Ovary (tissue), 7 donors: ENCODE measurements at regions not wholly inside any gene's neighbourhood (a gene's known extent, or its start where the extent isn't known, plus 50 kb on each side); places are given as distances from the start of the nearest gene placed in this dataset.

Source experiments
- DNase-seq, 5 donors: peaks; one replicate each; pipeline ENCODE4 v3.0.0-alpha.2; 2019 to 2020
- H3K27ac ChIP-seq, 2 donors: fragments of 200-600 bp; one replicate each; pipeline versions ENCODE4 v1.5.1 to v1.8.0; 2019 to 2022
- H3K27me3 ChIP-seq: fragments of 200-600 bp; one replicate; pipeline ENCODE4 v1.8.0; 2022
- H3K36me3 ChIP-seq: fragments of 200-600 bp; sonication (generic); one replicate; pipeline ENCODE4 v1.5.1; 2019
- H3K4me1 ChIP-seq: one replicate; pipeline ENCODE4 v1.8.1; 2013; ENCODE audit warnings: mild to moderate bottlenecking, moderate library complexity; ENCODE audit not compliant: insufficient read depth
- H3K4me3 ChIP-seq: fragments of 200-600 bp; sonication (generic); one replicate; pipeline ENCODE4 v1.5.1; 2017
- H3K9me3 ChIP-seq, 2 donors: fragments of 200-600 bp in 1 of 2; sonication (generic) in 1 of 2; one replicate each; pipeline versions ENCODE4 v1.5.1 to v1.8.1; 2013 to 2019; ENCODE audit warnings: mild to moderate bottlenecking in 1 of 2, moderate library complexity in 1 of 2
- EP300 ChIP-seq: sonication (generic); formaldehyde crosslinking; IDR thresholded peaks from one replicate; pipeline ENCODE4 v1.6.1; 2017; ENCODE audit warnings: antibody characterized with exemption
- POLR2A ChIP-seq: fragments of 450-650 bp; IDR thresholded peaks from one replicate; pipeline ENCODE4 v1.6.1; 2017; ENCODE audit warnings: antibody characterized with exemption, mild to moderate bottlenecking, moderate library complexity
- WGBS, 3 donors: extraction: QIAGEN DNeasy Blood & Tissue Kit in 1 of 3; methylation state at CpG; one replicate each; pipeline versions ENCODE4 v1.1.5 to v1.1.7; 2013 to 2017; 5-methylcytosine and 5-hydroxymethylcytosine counted together
- intact Hi-C, 4 donors: fragments of 100-400 bp; cut with DNase I; formaldehyde crosslinking; loops; one replicate each; pipeline versions ENCODE4 v1.11.0 to v1.15.1; 2022 to 2023
- TF ChIP-seq, protein P1 (sequence below), 3 donors: fragments of 450-650 bp in 2 of 3; fragments of 200-600 bp in 1 of 3; IDR thresholded peaks; one replicate each; pipeline versions ENCODE4 v1.5.1 to v1.8.0; 2016 to 2022; ENCODE audit warnings: antibody characterized with exemption in 3 of 3, mild to moderate bottlenecking in 1 of 3
- donor health status: DM: no; HTN: no; CAD: no; lungs with moderate emphysema.
- donor health status: DM: no; HTN: no; CAD: no.
- donor health status: Bipolar disorder and iron deficiency.
- donor health status: DM: no; HTN: no; CAD: no.
- donor health status: DM: yes; HTN: yes; CAD: no.

DNA sequence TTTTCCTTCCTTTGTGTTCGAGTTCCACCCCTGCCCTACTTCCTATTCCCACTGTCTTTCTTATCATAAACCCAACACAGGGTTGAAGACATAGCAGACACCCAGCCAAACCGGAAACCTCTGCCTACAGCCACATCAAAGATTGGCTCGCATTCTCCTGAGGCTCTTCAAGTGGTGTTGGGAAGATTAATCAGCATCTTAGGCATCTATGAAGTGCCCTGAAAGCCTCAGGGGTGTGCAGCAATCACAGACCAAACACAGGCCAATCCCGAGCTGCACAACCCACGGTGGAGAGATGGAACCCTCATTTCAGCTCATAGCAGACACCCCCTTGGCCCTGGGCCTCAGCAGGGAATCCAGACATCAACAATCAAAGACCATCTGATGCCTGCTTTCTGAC lies 255.9 kb downstream of the XXYLT1 start:
- H3K9me3 ChIP-seq = no peaks in the 10 kb centered on the region
- H3K27me3 ChIP-seq = no peaks in the 10 kb centered on the region
- no peaks in the 10 kb centered on the region for H3K4me1 ChIP-seq
- 55 to 65% (median 56%) methylated on average over 5 of the region's 5 CpGs for WGBS, 3 donors
- no peak overlapping the region for H3K4me3 ChIP-seq
- TF ChIP-seq EP300 (no peak), POLR2A (no peak)
- TF ChIP-seq, protein P1, sequence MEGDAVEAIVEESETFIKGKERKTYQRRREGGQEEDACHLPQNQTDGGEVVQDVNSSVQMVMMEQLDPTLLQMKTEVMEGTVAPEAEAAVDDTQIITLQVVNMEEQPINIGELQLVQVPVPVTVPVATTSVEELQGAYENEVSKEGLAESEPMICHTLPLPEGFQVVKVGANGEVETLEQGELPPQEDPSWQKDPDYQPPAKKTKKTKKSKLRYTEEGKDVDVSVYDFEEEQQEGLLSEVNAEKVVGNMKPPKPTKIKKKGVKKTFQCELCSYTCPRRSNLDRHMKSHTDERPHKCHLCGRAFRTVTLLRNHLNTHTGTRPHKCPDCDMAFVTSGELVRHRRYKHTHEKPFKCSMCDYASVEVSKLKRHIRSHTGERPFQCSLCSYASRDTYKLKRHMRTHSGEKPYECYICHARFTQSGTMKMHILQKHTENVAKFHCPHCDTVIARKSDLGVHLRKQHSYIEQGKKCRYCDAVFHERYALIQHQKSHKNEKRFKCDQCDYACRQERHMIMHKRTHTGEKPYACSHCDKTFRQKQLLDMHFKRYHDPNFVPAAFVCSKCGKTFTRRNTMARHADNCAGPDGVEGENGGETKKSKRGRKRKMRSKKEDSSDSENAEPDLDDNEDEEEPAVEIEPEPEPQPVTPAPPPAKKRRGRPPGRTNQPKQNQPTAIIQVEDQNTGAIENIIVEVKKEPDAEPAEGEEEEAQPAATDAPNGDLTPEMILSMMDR (IDR thresholded peaks at IDR 0.05) = no peak
- H3K27ac ChIP-seq = no peak overlapping the region
- no peaks in the 10 kb centered on the region for H3K36me3 ChIP-seq
- no peak for DNase-seq
- intact Hi-C loops = no loop called here

DNA sequence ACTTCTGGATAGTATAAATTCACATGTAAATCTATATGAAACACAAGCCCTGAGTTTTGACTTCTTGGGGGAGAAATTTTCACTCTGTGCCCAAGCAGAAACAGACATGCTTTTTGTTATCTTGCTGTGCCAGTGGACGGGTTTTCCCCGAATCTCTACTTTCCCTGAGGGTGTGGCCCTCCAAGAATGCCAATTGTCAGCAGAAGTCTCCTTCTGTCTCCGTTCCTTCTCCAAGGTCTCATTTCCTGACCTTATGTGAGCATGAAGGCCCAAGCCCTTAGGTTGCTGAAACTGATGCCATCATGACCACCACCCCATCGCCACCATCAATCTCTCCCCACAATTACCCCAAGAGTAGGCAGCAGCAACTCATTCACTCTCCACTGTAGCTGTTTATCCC lies 253.8 kb downstream of the XXYLT1 start:
- H3K9me3 ChIP-seq = no peaks in the 10 kb centered on the region
- WGBS, 3 donors = 68 to 86% (median 73%) methylated on average over 4 of the region's 4 CpGs
- H3K4me1 ChIP-seq = no peaks in the 10 kb centered on the region
- intact Hi-C loops = no loop called here
- H3K36me3 ChIP-seq = no peaks in the 10 kb centered on the region
- no peak for DNase-seq
- no peak overlapping the region for H3K27ac ChIP-seq
- TF ChIP-seq, protein P1 (IDR thresholded peaks at IDR 0.05) = no peak
- TF ChIP-seq POLR2A = no peak
- TF ChIP-seq EP300 = no peak
- H3K27me3 ChIP-seq = no peaks in the 10 kb centered on the region
- no peak overlapping the region for H3K4me3 ChIP-seq
